A673 (cell line): ENCODE measurements at regions not wholly inside any gene's neighbourhood (a gene's known extent, or its start where the extent isn't known, plus 50 kb on each side); places are given as distances from the start of the nearest gene placed in this dataset.

ENCODE experiments used
- EZH2 ChIP-seq: fragments of 200-600 bp; sonication (generic); IDR thresholded peaks from 2 replicates; pipeline ENCODE4 v1.6.1; 2017; ENCODE audit warnings: borderline replicate concordance, low read depth, mild to moderate bottlenecking, mixed read lengths, antibody characterized with exemption, low read length; ENCODE audit not compliant: poor library complexity, severe bottlenecking
- TF ChIP-seq, protein P1 (sequence below): fragments of 300-800, 200-600 bp; sonication (generic); conservative IDR thresholded peaks from 2 replicates; pipeline ENCODE4 v1.5.1; 2017; ENCODE audit warnings: low read depth, mild to moderate bottlenecking, antibody characterized with exemption, low read length, moderate library complexity, mixed read lengths

- TF ChIP-seq, protein P1, sequence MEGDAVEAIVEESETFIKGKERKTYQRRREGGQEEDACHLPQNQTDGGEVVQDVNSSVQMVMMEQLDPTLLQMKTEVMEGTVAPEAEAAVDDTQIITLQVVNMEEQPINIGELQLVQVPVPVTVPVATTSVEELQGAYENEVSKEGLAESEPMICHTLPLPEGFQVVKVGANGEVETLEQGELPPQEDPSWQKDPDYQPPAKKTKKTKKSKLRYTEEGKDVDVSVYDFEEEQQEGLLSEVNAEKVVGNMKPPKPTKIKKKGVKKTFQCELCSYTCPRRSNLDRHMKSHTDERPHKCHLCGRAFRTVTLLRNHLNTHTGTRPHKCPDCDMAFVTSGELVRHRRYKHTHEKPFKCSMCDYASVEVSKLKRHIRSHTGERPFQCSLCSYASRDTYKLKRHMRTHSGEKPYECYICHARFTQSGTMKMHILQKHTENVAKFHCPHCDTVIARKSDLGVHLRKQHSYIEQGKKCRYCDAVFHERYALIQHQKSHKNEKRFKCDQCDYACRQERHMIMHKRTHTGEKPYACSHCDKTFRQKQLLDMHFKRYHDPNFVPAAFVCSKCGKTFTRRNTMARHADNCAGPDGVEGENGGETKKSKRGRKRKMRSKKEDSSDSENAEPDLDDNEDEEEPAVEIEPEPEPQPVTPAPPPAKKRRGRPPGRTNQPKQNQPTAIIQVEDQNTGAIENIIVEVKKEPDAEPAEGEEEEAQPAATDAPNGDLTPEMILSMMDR: no peak
- TF ChIP-seq EZH2: no peak
Measured at GRCh38 chr16:79310710-79311109, 289.8 kb downstream of the MAF start.
